ENCODE measurements at regions not wholly inside any gene's neighbourhood (a gene's known extent, or its start where the extent isn't known, plus 50 kb on each side); places are given as distances from the start of the nearest gene placed in this dataset.

- ATAC-seq, result no peak
- no peak for DNase-seq
These were observed 94.6 kb upstream of the AKT3 start for GRCh38 chr1:243944429-243945160.

- no peak for DNase-seq
- ATAC-seq, result no peak
These were observed 93.8 kb upstream of the AKT3 start for GRCh38 chr1:243943671-243944428.

- ATAC-seq (no peak), DNase-seq (peak; percentile 6)
These were observed 92.4 kb upstream of the AKT3 start for GRCh38 chr1:243942196-243943150.

- no peak for DNase-seq
- ATAC-seq, result no peak
These were observed 90.4 kb upstream of the AKT3 start for GRCh38 chr1:243940451-243940850.

- ATAC-seq, result no peak
- no peak for DNase-seq
These were observed 89.3 kb upstream of the AKT3 start for GRCh38 chr1:243939167-243939848.

GRCh38 chr1:243938208-243938607 lies 88.2 kb upstream of the AKT3 start:
- DNase-seq (no peak), ATAC-seq (peak; percentile 28)

- DNase-seq (no peak), ATAC-seq (no peak)
These were observed 83.5 kb upstream of the AKT3 start for GRCh38 chr1:243933495-243933894.

- no peak for DNase-seq
- ATAC-seq, result no peak
These were observed 81.9 kb upstream of the AKT3 start for GRCh38 chr1:243931957-243932356.

GRCh38 chr1:243930822-243931671 lies 81.0 kb upstream of the AKT3 start:
- no peak for DNase-seq
- no peak for ATAC-seq

- DNase-seq (no peak), ATAC-seq (no peak)
These were observed 77.3 kb upstream of the AKT3 start for GRCh38 chr1:243927381-243927780.

GRCh38 chr1:243926803-243927245 lies 76.8 kb upstream of the AKT3 start:
- DNase-seq (no peak), ATAC-seq (no peak)

GRCh38 chr1:243926299-243926698 lies 76.3 kb upstream of the AKT3 start:
- no peak for DNase-seq
- ATAC-seq, result no peak

GRCh38 chr1:243924588-243925349 lies 74.7 kb upstream of the AKT3 start:
- DNase-seq, result no peak
- no peak for ATAC-seq

GRCh38 chr1:243924188-243924587 lies 74.1 kb upstream of the AKT3 start:
- no peak for DNase-seq
- no peak for ATAC-seq

GRCh38 chr1:243923292-243924171 lies 73.5 kb upstream of the AKT3 start:
- no peak for ATAC-seq
- DNase-seq, result no peak

GRCh38 chr1:243921111-243921510 lies 71.1 kb upstream of the AKT3 start:
- DNase-seq, result no peak
- ATAC-seq, result no peak

GRCh38 chr1:243917863-243918565 lies 68.0 kb upstream of the AKT3 start:
- ATAC-seq (no peak), DNase-seq (no peak)

GRCh38 chr1:243917177-243917862 lies 67.3 kb upstream of the AKT3 start:
- peak; percentile 48 for ATAC-seq

More at GRCh38 chr1:243917177-243917862, 67.3 kb upstream of the AKT3 start:
- DNase-seq, result peak; percentile 37

All from stimulated activated naive CD8-positive, alpha-beta T cell treated with anti-CD3 and anti-CD28 coated beads, Interleukin-15, Interleukin-2, amounts not matched to agents 100 U/mL and 50 U/mL, for 24 hours (primary cell).